ENCODE measurements at regions not wholly inside any gene's neighbourhood (a gene's known extent, or its start where the extent isn't known, plus 50 kb on each side); places are given as distances from the start of the nearest gene placed in this dataset.

GRCh38 chr3:1036207-1036826 is 56.5 kb upstream of the CNTN6 start:
- BruUV-seq (replicated peaks): no TSS peak
- Histone ChIP-seq H2AFZ (ENCODE audit: low read length) (no peak overlapping the region), H3K27ac (ENCODE audit: extremely low read length, insufficient read depth, low read length) (no peak overlapping the region), H3K4me2 (ENCODE audit: low read depth, low read length) (no peak overlapping the region), H3K9ac (ENCODE audit: insufficient read depth, low read depth, low read length) (no peak overlapping the region), H3K27me3 (ENCODE audit: control insufficient read depth in 1 of 2, insufficient read depth in 2 of 2, low read length in 2 of 2) (no peaks in the 10 kb centered on the region; a peak in 1 of 5 replicates), H3K36me3 (replicated peaks in 1 of 2; ENCODE audit: control insufficient read depth in 1 of 2, insufficient read depth in 2 of 2, low read length in 2 of 2) (no peaks in the 10 kb centered on the region), H4K20me1 (ENCODE audit: insufficient read depth, low read length) (no peaks in the 10 kb centered on the region), H3K79me2 (ENCODE audit: insufficient read depth, low read length) (no peaks in the 10 kb centered on the region), H3K9me3 (ENCODE audit: low read length) (peaks cover 92% of the 10 kb centered on the region), H3K4me1 (ENCODE audit: insufficient read depth, low read length) (no peaks in the 10 kb centered on the region), H3K4me3 (replicated peaks in 1 of 3; ENCODE audit: insufficient read depth in 1 of 3, low read depth in 2 of 3, low read length in 3 of 3) (no peak overlapping the region)
- CTCF ChIA-PET (ENCODE audit: low intra/inter-chr PET ratio, low total read pairs): no interaction called here
- ATAC-seq (no peak), DNase-seq (ENCODE audit: low spot score) (no peak), FAIRE-seq (no peak)
- in situ Hi-C loops (cut with HindIII; ENCODE audit: extremely low pct_ligation_motif_present, low pct_unique_long_range_greater_than_20kb): no loop called here
- 14% methylated on average over 4 of the region's 4 CpGs for WGBS (ENCODE audit: low lambda C conversion rate)
- POLR2A ChIA-PET: no interaction called here
- intact Hi-C loops (cut with micrococcal nuclease; ENCODE audit: unreplicated experiment): no loop called here
- TF ChIP-seq SMAD1 (CRISPR knock-in tag; IDR thresholded peaks at IDR 0.05; ENCODE audit: borderline replicate concordance, low read depth): no peak
- no peak for TF ChIP-seq ZNF563 (CRISPR knock-in tag; IDR thresholded peaks at IDR 0.05)
- no peak for TF ChIP-seq SOX5 (CRISPR knock-in tag; IDR thresholded peaks at IDR 0.05; ENCODE audit: borderline replicate concordance)
- no peak for TF ChIP-seq ZBTB42 (CRISPR knock-in tag; IDR thresholded peaks at IDR 0.05)
- no peak for TF ChIP-seq ZNF660 (CRISPR knock-in tag; IDR thresholded peaks at IDR 0.05; ENCODE audit: borderline replicate concordance, low read depth)
- no peak for TF ChIP-seq ATF4 (CRISPR knock-in tag; IDR thresholded peaks at IDR 0.05)
- TF ChIP-seq MYC (CRISPR knock-in tag; IDR thresholded peaks at IDR 0.05; ENCODE audit: borderline replicate concordance): no peak
- no peak for TF ChIP-seq ZNF644 (CRISPR knock-in tag; IDR thresholded peaks at IDR 0.05; ENCODE audit: low read depth)
- no peak for TF ChIP-seq SP2 (CRISPR knock-in tag; IDR thresholded peaks at IDR 0.05)

All from HepG2 (cell line).